Germinal center (tissue), 1 donor: ENCODE measurements at regions not wholly inside any gene's neighbourhood (a gene's known extent, or its start where the extent isn't known, plus 50 kb on each side); places are given as distances from the start of the nearest gene placed in this dataset.
"Not testable (repeated sequence)": the region's sequence is repeated elsewhere in the genome, so short reads cannot be mapped to it uniquely, and the experiment has no call there.

Experiments
- DNase-seq: peaks from one replicate; pipeline ENCODE4 v3.0.0; 2012; ENCODE audit warnings: mixed read lengths, low spot score

DNA sequence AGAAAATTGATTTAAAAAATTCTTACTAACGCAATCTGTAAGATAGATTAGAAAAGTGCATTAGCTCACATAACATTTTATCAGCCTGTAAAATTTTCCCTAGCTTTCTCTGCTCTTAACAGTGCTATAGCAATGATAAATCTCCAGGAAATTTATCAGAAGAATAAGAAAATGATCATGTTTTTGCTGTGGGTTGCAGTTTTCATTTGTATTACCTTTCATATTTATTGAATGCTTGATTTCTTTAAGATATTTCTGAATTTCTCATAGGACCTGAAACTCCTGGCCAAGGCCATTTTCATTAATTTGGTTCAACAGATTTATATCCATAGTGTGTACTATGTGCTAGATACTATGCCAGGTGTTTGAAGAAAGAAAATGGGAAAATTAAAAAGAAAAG lies 130.3 kb upstream of the STARD13 start:
- no peak for DNase-seq

DNA sequence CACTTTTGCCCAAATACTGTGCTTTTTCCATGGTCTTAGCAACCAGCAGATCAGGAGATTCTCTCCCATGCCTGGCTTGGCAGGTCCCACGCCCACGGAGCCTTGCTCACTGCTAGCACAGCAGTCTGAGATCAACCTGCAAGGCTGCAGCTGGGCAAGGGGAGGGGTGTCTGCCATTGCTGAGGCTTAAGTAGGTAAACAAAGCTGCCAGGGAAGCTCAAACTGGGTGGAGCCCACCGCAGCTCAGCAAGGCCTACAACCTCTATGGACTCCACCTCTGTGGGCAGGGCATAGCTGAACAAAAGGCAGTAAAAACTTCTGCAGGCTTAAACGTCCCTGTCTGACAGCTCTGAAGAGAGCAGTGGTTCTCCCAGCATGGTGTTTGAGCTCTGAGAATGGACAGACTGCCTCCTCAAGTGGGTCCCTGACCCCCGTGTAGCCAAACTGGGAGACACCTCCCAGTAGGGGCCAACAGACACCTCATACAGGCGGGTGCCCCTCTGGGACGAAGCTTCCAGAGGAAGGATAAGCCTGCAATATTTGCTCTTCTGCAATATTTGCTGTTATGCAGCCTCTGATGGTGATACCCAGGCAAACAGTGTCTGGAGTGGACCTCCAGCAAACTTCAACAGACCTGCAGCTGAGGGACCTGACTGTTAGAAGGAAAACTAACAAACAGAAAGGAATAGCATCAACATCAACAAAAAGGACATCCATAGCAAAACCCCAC lies 132.8 kb upstream of the STARD13 start:
- not testable (repeated sequence) for DNase-seq

DNA sequence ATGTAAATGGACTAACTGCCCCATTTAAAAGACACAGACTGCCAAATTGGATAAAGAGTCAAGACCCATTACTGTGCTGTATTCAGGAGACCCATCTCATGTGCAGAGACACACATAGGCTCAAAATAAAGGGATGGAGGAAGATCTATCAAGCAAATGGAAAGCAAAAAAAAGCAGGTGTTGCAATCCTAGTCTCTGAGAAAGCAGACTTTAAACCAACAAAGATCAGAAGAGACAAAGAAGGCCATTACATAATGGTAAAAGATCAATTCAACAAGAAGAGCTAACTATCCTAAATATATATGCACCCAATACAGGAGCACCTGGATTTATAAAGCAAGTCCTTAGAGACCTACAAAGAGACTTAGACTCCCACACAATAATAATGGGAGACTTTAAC lies 134.6 kb upstream of the STARD13 start:
- DNase-seq = not testable (repeated sequence)

DNA sequence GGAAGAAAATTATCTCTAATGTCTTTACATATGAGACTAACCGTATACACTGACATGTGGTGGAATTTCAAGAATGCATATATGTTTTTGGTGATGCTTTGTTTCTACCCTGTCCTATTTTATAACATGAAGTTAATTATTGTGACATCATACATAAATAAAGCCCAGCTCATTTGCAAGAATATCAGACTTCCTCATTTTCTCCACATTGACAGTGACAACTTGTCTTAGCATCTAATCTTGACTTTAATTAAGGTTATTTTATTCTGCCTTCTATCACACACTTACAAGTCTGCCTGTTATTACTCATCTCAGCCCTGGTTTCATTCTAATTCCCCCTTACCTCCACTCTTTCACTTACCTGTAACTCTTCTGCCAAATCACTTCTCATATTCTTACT lies 140.6 kb upstream of the STARD13 start:
- no peak for DNase-seq

DNA sequence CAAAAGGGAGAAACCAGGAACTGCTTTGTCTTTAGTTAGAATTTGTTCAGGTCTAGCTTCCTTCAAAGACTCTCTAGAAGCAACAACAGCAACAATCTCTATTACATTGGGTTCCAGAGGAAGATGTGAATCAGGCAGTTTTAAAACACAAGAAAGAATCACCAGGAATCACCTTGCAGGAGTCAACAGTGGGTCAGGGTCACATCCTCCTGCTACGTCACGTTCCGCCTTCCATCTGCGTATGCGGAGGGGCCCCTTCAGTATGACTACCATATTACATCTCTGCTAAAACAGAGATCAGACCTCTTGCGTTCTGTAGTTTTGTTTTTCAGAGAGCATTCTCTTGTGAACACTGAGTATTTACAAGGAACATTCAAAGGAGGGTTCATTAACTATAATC lies 147.8 kb upstream of the STARD13 start:
- DNase-seq = no peak

DNA sequence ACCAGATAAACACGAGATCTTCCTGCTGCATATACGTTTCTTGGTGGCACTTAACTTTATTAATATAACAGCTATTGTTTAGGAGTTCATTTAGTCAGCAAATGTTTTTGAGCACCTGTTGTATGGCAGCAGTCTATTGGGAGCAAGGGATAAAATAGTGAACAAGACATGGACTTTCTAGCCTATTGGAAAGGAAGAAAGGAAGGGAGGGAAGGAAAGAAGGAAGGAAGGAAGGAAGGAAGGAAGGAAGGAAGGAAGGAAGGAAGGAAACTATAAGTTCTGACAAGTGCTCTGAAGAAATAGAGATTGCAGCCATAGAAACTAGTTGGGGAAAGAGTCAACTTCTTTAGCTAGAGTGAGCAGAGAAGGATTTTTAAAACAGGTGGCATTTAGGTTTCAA lies 149.1 kb upstream of the STARD13 start:
- no peak for DNase-seq

DNA sequence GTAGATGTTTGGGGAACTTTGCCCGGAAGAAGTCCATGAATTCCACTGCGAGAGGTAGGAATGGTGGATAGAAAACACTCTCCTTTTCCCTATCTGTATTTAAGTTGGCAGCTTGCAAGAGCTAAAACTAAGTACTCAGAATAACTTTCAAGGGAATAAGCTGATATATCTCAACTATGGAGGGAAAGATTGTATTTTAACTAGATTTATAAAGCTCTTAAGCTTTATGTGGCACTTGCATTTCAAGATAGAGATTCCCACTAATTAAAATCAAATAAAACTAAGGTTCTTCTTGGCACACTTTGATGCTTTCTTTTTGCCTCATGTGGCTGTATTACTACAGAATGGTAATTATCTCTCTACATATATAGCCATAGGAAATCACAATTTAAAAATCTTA lies 149.7 kb upstream of the STARD13 start:
- no peak for DNase-seq

DNA sequence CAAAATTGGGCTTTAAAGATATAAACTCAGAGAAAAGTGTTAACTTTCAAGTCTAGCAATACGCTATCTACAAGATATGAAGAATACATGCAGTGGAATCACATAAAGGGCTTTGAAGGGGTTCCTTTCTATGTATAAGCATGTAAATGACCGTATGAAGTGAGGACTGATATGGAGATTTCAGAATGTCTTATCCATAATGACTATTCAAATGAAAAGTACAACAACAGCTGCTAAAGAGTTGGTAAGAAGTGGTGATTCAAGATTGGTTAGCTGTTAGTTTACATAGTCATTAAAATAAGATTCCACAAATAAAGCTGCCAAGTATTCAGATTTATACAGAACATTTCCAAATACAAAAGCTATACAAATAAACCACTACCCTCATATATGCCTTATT lies 153.4 kb upstream of the STARD13 start:
- no peak for DNase-seq

DNA sequence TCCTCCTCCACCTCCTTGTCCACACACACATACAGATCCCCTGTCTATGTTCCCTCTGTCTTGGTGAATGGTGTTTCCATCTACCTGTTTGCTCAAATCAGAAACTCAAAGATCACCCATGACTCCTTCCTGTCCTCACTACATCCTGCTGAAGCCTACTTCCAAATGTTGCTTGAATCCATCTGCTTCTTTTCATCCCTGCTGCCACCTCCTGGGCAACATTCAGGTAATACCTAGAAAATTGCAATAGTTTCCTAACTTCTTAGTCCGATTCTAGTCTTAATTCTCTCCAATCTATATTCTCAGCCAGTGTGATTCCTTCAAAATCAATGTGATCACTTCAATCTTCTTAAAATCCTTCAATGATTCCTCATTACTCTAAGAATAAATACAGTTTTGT lies 155.5 kb upstream of the STARD13 start:
- no peak for DNase-seq

DNA sequence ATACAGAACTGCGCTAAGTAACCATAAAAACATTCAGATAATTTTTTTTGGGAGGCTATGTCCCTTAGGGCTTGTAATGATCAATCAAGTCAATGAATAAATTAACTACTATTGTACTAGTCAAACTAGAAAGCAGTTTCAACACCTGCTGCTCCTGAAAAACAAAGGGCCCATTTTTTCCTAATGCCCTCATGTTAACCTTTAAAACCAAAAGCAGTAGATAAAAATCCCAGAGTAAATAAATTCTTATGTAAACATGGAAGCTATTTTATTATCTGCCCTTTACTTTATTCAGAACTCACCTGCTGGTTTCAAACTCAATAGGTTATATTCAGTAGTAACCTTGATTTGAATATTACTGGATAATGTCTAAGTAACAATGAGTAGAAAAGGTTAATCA lies 159.5 kb upstream of the STARD13 start:
- DNase-seq = no peak

DNA sequence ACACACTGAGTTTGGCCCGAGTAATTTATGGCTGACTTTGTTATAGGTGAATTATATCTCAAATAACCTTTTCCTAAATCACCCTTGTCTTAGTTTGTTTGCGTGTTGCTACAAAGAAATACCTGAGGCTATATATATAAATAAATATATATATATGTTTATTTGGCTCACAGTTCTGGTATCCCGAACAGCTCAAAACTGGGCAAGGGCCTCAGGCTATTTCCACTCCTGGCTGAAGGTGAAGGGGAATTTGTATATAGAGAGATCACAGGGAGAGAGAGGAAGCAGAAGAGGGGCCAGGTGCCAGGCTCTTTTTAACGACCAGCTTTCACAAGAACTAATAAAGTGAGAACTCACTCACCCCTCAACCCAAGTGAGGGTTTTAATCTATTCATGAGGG lies 159.9 kb upstream of the STARD13 start:
- DNase-seq = no peak

DNA sequence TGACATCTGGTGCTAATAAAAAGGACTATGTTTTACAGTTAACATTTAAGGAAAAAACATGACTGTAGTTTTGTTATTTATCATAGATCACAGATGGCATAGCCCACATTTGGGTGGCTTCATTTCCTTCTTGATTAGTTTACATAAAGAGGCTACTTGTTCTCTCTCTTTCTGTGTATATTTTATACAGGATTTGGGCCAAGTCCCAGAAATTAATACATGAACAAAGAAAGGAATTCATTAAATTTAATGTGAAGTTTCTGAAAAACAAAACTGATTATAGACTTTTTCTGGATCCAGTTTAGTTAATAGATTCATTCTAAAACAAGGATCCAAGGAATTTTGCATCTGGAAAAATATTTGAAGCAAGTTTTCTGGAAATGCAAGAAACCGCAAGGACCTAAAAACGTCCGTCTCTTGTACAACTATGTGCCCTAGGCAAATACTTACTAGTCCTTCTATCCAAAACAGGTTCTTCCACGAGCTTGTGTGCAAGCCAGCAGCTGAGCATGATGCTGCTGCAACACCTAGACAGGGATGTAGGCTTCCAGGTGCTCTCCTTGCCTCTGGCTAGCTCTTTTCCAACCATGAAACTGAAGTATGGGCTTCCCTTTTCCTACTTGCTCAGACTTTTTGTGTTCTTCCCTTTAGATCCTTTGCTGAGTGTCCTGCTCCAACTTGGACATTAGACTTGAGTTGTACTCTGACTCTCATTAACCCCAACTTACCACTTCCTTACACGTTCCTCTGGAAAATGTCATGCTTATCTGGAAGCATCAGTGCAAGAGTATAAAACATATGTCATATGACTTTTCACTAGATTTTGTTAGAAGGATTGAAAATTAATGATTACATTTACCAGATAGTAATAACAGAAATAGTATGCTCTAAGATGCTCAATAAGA lies 161.5 kb upstream of the STARD13 start:
- no peak for DNase-seq

DNA sequence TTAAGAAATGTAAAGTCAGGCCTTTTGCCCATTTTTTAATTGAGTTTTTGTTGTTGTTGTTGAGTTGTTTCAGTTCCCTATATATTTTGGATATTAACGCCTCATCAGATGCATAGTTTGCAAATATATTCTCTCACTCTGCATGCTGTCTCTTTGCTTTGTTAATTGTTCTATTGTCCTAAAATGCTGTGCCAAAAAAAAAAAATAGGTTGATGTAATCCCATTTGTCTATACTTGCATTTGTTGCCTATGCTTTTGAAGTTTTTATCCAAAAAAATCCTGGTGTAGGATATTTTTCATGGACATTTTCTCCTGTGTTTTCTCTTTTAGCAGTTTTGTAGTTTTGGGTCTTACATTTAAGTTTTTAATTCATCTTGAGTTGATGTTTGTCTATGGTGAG lies 163.3 kb upstream of the STARD13 start:
- no peak for DNase-seq

DNA sequence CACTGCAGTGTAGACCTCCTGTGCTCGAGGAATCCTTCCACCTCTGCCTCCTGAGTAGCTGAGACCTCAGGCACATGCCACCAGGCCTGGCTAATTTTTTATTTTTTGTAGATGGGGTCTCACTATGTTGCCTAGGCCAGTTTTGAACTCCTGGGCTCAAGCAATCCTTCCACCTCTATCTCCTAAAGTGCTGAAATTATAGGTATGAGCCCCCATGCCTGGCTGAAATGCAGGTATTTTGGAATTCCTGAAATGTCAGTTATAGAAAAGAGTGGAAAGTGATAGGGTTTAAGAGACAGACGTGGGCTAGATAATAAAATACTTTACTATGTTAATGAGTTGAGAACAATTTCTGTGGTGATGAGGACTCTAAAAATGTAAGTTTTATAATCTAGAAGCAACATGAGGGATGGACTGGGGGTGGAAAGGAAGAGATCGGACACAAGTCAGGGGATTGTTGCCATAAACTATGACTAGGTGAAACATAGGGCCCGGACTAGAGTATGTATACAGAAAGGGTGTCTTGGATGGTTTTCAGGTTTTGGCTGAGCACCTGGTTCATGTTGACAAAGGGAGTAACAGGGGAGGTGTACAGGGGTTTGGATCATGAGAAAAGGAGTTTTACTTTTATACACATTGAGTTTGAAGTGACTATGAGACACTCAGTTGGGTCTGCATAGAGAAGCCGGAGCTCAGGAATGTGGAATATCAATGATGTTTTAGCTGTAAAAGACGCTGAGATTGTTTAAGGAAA lies 165.6 kb upstream of the STARD13 start:
- DNase-seq = no peak

DNA sequence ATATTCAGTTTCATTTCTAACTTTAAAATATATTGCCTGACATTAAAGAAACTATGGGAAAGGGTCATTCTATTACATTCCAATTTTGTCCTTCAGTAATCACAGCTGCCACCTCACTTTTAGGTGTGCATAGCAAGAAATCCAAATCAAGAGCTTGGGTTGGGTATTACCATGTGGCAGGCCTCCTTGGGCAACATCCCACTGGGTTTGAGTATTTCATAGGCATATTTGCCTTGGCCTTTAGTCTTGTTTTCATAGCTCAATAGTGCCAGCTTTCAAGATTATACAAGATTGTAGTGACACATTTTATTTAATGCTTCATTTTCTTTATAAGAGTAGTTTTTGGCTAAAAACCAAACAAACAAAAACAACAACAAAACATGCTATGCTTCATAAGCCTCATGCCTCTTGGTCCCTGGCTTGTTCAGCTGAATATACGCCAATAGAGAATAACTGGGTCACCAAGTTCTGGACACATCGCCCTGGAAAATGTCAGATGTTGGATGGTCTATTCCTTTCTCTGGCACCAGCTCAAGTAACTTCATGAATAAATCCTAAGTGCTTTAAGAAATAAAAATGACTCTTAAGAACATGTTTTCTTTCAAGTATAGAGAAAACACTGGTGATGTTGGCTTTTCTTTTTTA lies 167.4 kb upstream of the STARD13 start:
- no peak for DNase-seq

DNA sequence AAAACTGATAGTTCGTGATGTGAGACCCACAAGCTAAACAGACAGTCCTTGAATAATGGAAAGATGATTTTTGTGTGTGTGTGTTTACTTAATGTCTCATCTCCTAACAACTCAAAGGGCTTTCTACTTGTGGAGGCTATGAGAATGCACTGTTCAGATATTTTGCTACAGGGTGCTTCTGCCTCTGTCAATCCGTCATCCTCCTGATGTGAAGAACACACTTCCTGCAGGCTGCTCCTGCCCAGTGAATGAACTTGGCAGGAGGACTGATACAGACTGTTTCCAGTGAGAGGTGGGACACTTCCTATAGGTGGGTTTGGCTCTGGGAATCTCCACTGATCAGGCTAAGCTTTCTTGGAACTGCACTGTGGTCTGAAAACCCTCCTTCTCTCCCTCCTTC lies 168.4 kb upstream of the STARD13 start:
- DNase-seq = no peak

DNA sequence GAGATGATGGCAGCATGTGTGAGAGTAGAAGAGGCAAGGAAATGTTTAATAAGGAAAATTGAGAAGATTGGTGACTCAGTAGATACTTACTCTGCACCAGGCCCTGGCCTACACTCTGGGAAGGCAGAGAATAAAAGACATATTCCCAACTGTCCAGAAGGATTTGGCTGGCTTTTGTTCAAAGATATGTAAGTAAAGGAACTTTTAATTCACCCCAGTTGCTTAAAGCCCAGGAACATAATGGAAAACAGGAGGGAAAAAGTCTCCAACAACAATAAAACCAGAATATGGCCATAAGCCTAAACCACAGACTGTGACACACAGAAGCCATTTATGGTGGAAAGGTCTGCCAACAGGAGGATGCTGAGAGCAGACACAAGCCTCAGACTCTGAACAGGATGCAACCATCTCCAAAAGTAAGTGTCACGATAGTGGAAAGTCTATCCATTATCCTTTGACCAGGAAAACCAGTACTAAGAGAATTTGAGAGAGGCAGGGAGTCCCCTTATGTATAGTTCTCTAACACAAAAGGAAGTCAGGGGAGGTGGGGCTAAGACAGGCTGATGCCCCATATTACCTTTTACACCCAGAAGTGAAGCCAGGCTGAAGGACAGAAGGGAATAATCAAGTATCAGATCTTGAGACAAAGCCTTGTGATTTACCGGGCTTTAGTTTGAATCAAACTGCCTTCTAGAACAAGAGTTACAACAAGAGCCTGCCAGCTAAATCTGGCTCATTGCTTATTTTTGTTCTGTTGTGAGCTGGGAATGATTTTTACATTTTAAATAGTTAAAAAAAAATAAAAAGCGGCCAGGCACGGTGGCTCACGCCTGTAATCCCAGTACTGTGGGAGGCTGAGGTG lies 169.5 kb upstream of the STARD13 start:
- no peak for DNase-seq

DNA sequence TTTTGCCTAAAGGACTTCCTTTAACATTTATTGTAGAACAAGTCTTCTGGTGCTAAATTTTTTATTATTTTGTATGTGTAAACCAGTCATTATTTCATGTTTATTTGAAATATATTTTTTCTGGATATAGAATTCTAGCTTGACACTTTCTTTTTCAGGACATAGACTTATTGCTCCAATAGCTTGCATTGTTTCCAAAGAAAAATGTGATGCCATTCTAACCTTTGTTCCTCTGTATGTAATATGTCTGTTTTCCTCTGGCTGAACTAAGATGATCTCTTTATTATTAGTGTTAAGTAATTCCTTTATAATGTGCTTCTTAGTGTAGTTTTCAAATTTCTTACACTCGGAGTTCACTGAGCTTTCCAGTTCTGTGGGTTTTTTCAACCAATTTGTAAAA lies 174.1 kb upstream of the STARD13 start:
- DNase-seq = no peak

DNA sequence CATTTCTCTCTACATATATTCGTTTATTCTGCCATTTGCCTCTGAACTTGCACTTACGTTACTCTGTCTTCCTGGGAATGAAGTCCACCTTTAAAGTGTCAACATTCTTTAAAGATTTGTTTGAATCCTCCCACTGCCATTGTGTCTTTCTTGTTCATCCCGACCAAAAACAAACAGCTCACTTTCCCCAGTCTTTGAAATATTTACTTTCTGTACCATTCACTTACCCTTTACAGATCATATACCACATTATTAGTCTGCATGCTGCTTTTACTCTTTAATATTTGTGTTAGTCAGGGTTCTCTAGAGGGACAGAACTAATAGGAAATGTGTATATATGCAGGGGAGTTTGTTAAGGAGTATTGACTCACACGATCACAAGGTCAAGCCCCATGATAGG lies 176.6 kb upstream of the STARD13 start:
- no peak for DNase-seq

DNA sequence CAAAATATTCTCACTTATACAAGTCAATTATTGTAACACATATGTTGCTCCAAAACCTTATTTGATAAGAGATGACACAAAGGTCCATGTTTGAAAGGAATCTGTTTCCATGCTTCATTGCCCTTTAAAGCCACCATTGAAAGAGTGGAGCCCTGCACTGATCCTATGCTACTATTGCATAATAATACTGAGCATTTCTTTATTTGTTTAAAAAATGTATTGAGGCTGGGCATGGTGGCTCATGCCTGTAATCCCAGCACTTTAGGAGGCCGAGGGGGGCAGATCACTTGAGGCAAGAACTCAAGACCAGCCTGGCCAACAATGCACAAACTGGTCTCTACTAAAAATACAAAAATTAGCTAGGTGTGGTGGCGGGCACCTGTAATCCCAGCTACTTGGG lies 178.8 kb upstream of the STARD13 start:
- no peak for DNase-seq

DNA sequence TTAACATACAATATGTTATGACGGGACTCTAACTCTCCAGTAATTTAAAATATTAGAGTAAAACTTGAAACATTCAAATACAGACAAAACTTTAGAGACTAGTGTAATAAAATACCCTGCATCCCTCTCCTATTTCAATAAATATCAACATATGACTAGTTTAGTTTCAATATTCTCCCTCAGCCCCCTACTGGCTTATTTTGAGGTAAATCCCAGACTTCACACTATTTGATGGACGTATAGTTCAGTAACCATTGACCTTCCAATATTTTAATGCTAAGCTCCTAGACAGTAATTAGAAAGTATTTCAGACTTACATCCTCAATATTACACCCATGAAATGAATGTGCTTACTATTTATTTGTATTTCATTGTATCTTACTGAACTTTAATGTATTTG lies 180.7 kb upstream of the STARD13 start:
- no peak for DNase-seq
